Neural crest cell (in vitro differentiated cells): ENCODE measurements at regions not wholly inside any gene's neighbourhood (a gene's known extent, or its start where the extent isn't known, plus 50 kb on each side); places are given as distances from the start of the nearest gene placed in this dataset.

ENCODE experiments used
- DNase-seq: peaks from one replicate; pipeline ENCODE4 v3.0.0; 2021; ENCODE audit warnings: low read depth, mixed read lengths, low spot score
- H3K27ac Mint-ChIP-seq: one replicate; pipeline ENCODE4 v1.8.0; 2021; ENCODE audit warnings: mild to moderate bottlenecking, mixed read lengths; ENCODE audit not compliant: unreplicated experiment
- H3K27me3 Mint-ChIP-seq: 2 replicates; pipeline ENCODE4 v1.8.0; 2021; ENCODE audit warnings: low read depth, mild to moderate bottlenecking, mixed read lengths
- H3K36me3 Mint-ChIP-seq: 2 replicates; pipeline ENCODE4 v1.8.0; 2021; ENCODE audit warnings: low read depth, mild to moderate bottlenecking, mixed read lengths
- H3K4me1 Mint-ChIP-seq: 2 replicates; pipeline ENCODE4 v1.8.0; 2021; ENCODE audit warnings: mixed read lengths
- H3K4me3 Mint-ChIP-seq: one replicate; pipeline ENCODE4 v1.8.0; 2021; ENCODE audit warnings: mild to moderate bottlenecking, mixed read lengths
- H3K9me3 Mint-ChIP-seq: 2 replicates; pipeline ENCODE4 v1.8.0; 2021; ENCODE audit warnings: mixed read lengths
- TF ChIP-seq, protein P1 (sequence below): fragments of 200-600 bp; sonication (generic); conservative IDR thresholded peaks from 2 replicates; pipeline ENCODE4 v1.5.0; 2021; ENCODE audit warnings: antibody characterized with exemption, mild to moderate bottlenecking

DNA sequence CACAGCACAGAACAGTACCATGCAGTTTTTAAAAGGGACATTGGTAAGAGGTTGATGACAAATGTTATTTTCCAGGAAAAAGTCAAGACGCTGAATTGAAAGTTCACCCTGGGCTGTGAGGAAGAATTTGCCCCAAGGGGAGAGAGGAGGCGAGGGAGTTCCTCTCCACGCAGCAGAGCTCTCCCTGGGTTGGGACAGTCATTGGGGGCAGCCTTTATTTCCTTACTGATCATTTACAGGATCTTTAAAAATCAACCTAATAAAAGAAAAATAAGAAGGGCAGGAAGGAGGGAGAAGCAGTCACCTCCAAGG, 49.9 kb upstream of the WNT7B start:
- DNase-seq: no peak
- Mint-ChIP-seq H3K27ac (no peak overlapping the region), H3K9me3 (no peaks in the 10 kb centered on the region), H3K27me3 (peaks cover 88% of the 10 kb centered on the region), H3K36me3 (no peaks in the 10 kb centered on the region), H3K4me1 (peaks cover 6% of the 10 kb centered on the region), H3K4me3 (peak overlapping the region; percentile 70)
- TF ChIP-seq, protein P1, sequence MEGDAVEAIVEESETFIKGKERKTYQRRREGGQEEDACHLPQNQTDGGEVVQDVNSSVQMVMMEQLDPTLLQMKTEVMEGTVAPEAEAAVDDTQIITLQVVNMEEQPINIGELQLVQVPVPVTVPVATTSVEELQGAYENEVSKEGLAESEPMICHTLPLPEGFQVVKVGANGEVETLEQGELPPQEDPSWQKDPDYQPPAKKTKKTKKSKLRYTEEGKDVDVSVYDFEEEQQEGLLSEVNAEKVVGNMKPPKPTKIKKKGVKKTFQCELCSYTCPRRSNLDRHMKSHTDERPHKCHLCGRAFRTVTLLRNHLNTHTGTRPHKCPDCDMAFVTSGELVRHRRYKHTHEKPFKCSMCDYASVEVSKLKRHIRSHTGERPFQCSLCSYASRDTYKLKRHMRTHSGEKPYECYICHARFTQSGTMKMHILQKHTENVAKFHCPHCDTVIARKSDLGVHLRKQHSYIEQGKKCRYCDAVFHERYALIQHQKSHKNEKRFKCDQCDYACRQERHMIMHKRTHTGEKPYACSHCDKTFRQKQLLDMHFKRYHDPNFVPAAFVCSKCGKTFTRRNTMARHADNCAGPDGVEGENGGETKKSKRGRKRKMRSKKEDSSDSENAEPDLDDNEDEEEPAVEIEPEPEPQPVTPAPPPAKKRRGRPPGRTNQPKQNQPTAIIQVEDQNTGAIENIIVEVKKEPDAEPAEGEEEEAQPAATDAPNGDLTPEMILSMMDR: no peak

DNA sequence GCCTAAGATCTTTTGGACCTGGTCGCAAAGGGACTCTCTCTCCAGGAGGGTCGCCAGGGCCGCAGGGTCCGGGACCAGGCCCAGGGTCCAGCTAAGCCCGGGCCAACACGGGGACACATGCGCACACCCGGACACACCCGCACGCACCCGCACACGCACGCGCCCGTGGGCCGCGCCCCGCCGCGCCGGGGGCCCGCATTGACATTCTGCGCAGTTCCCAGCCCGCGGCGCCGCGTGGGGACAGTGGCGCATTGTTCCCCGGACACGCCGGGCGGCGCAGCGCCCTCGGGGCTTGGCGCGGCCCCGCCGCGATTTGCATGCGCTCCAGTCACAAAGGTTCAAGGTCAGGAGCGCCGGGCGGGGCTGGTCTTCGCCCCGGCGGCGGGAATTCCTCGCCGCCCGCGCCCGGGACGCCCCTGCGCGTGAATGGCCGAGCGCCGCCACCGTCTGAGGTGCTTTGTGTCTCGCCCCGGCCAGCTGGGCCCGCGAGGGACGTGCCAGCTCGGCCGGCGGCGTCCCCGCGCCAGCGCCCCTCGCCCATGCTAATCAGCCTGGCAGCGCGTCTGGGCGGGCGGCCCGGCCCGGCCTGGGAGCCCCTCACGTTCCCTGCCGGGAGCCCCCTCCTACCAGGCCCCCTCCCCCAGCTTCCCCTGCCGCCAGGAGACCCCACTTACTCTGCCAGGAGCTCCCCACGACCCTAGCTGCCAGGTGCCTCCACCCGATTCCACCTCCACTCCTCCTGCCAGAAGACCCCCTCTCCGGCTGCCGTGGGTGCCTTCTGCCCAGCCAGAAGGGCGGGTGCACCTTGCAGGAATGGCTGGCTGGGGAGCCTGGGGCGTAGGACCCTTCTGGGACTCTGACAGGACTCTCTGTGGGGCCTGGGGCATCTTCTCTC, 50.5 kb upstream of the WNT7B start:
- H3K4me1 Mint-ChIP-seq: peaks cover 6% of the 10 kb centered on the region
- TF ChIP-seq, protein P1: no peak
- peak overlapping the region; percentile 70 for H3K4me3 Mint-ChIP-seq
- no peak overlapping the region for H3K27ac Mint-ChIP-seq
- H3K36me3 Mint-ChIP-seq: no peaks in the 10 kb centered on the region
- H3K27me3 Mint-ChIP-seq: peaks cover 87% of the 10 kb centered on the region
- no peaks in the 10 kb centered on the region for H3K9me3 Mint-ChIP-seq
- peak; percentile 35 for DNase-seq

DNA sequence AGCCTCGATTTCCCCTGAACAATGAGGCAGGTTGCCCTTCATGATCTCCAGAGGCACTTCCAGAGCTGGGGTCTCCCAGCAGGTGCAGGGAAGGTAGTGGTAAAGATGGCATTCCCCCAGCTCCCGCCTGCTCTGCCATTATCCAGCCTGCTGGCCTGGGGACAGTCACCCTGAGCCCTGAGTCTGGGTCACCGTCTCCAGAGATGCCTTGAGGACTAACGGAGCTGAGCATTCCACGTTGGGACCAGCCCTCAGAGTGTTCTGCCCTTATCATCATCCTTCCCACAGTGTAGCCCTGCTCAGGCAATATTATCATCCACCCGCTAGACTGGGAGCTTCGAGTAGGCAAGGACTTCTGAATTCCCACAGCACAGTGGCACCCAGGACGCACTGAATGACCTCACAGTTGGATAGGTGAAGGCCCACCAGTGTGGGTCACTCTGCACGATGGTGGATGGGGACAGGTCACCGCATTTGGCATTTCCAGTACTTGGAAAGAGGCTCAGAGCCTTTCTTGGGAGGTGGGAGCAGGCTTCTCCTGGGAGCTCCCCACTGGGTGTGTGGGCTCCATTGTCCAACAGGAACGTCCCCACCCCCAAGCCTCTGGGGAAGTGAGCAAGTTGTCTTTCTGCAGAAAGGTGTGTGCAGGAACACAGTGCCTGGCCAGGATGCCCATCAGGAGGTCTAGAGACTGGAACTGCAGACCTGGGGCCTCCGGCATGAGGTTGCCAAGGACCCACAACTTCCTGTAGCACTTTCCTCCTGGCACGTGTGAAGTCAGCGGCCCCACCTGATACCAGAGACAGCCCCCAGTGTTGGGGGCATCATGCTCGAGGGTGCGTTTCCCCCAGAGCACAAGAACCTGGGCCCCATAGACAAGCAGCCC, 51.4 kb upstream of the WNT7B start:
- no peaks in the 10 kb centered on the region for H3K36me3 Mint-ChIP-seq
- no peaks in the 10 kb centered on the region for H3K9me3 Mint-ChIP-seq
- TF ChIP-seq, protein P1: no peak
- H3K4me1 Mint-ChIP-seq: peaks cover 6% of the 10 kb centered on the region
- H3K4me3 Mint-ChIP-seq: peak overlapping the region; percentile 44
- no peak overlapping the region for H3K27ac Mint-ChIP-seq
- peaks cover 84% of the 10 kb centered on the region for H3K27me3 Mint-ChIP-seq
- no peak for DNase-seq

DNA sequence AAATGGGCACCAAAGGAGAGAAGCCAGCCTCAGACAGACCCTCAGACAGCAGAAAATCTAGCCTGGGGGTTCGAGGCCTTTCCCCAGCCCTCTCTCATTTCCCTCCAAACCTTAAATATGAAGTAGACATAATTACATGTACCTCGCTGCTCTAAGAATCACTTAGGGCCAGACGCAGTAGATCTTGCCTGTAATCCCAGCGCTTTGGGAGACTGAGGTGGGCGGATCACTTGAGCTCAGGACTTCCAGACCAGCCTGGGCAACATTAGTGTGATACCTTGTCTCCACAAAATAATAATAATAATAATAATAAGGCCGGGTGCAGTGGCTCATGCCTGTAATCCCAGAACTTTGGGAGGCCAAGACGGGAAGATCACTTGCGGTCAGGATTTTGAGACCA, 52.1 kb upstream of the WNT7B start:
- TF ChIP-seq, protein P1: no peak
- Mint-ChIP-seq H3K27me3 (peaks cover 81% of the 10 kb centered on the region), H3K4me3 (peak overlapping the region; percentile 43), H3K9me3 (no peaks in the 10 kb centered on the region), H3K4me1 (peaks cover 6% of the 10 kb centered on the region), H3K36me3 (no peaks in the 10 kb centered on the region), H3K27ac (no peak overlapping the region)
- DNase-seq: no peak

DNA sequence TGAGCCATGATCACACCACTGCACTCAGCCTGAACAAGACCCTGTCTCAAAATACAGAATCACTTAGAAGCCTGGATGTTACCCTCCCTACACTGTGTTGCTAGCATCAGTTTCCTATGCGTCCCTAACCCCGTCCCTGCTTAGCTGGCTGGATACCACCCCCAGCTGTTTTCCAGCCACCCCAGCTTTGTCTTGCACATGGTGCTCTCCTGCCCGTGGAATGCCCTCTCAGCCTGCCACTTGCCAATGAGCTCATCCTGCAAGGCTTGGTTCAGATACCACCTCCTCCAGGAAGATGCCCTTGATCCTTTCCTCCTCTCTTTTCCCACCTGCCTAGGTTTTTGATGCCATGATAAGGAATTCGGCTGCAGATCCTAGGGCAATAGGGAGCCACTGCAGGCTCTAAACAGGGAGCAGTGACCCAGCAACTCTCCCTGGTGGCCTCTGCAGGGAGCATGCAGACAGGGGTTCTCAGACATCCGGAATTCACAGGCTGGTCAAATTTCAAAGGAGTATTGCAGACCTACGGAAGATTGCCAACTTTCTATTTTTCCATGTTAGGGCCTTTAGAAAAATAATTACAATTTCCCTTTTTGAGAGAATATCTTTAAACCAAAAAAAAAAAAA, 52.7 kb upstream of the WNT7B start:
- Mint-ChIP-seq H3K4me1 (peaks cover 7% of the 10 kb centered on the region), H3K9me3 (no peaks in the 10 kb centered on the region), H3K27me3 (peaks cover 75% of the 10 kb centered on the region), H3K27ac (no peak overlapping the region), H3K4me3 (no peak overlapping the region), H3K36me3 (no peaks in the 10 kb centered on the region)
- DNase-seq: no peak
- TF ChIP-seq, protein P1: no peak
